ENCODE measurements at regions not wholly inside any gene's neighbourhood (a gene's known extent, or its start where the extent isn't known, plus 50 kb on each side); places are given as distances from the start of the nearest gene placed in this dataset.

DNA sequence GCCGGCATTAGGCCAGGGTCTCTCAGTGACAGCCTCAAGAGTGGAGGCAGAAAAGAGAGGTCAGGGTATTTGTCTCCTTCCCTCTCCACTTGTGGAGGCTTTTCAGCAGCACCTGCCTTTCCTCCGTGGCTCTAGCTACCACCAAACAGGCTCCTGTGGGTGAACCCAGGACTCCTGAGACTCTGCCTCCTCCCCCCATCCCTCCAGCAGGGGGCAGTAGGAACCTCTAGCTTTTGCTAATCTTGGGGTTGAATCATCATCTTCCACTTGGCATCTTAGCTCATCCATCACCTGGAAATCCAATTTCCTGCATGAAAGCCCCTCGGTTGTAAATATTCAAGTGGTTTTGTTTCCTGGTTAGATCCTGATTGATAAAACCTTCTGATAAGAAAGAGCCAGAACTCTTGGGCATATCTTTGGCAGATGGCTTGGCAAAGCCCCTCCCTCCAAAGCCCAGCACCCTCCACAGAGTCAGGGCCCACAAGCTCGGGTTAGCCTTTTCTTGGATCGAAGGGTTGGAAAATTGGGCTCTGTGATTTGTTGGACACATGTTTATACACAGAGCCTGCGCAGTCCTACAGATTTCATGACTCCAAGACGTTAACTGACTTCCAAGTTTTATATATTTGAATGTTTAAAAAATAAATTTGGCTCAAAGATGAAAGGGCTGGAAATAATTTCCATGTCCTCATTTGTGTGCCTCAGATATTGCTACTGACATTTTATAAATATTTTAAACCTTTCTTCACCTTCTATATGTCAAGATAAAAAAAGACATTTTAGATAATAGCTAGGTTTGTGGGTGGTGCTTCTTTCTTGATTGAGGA, 322.1 kb downstream of the MAP2K4 start:
- TF ChIP-seq, protein P1, sequence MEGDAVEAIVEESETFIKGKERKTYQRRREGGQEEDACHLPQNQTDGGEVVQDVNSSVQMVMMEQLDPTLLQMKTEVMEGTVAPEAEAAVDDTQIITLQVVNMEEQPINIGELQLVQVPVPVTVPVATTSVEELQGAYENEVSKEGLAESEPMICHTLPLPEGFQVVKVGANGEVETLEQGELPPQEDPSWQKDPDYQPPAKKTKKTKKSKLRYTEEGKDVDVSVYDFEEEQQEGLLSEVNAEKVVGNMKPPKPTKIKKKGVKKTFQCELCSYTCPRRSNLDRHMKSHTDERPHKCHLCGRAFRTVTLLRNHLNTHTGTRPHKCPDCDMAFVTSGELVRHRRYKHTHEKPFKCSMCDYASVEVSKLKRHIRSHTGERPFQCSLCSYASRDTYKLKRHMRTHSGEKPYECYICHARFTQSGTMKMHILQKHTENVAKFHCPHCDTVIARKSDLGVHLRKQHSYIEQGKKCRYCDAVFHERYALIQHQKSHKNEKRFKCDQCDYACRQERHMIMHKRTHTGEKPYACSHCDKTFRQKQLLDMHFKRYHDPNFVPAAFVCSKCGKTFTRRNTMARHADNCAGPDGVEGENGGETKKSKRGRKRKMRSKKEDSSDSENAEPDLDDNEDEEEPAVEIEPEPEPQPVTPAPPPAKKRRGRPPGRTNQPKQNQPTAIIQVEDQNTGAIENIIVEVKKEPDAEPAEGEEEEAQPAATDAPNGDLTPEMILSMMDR (IDR thresholded peaks at IDR 0.05): peak in 4 of 7 experiments; percentile 2 to 21 (median 18)
- TF ChIP-seq POLR2A (IDR thresholded peaks at IDR 0.05): no peak

Measured in body of pancreas (tissue), 4 donors.